GM23338 (cell line): ENCODE measurements at regions not wholly inside any gene's neighbourhood (a gene's known extent, or its start where the extent isn't known, plus 50 kb on each side); places are given as distances from the start of the nearest gene placed in this dataset.

Source experiments
- ATAC-seq: fragments of 200-7000 bp; cut with Tn5 transposase; 3 replicates; pipeline ENCODE4 v1.9.1; 2020
- DNase-seq: peaks from one replicate; pipeline ENCODE4 v3.0.0-alpha.2; 2015; ENCODE audit warnings: low spot score
- H2AFZ ChIP-seq: fragments of 200-600 bp; sonication (generic); 2 replicates; pipeline ENCODE4 v1.8.0; 2016; ENCODE audit warnings: antibody characterized with exemption, mild to moderate bottlenecking, moderate library complexity
- H3F3A ChIP-seq: fragments of 200-600 bp; sonication (generic); replicated peaks from 2 replicates; pipeline ENCODE4 v1.8.0; 2017; ENCODE audit warnings: antibody characterized with exemption, mixed run types, low read depth
- H3K27ac ChIP-seq: fragments of 200-600 bp; sonication (generic); 2 replicates; pipeline ENCODE4 v1.6.1; 2016; ENCODE audit warnings: low read depth
- H3K27me3 ChIP-seq: fragments of 200-600 bp; sonication (generic); 2 replicates; pipeline ENCODE4 v1.8.0; 2016; ENCODE audit warnings: mild to moderate bottlenecking, mixed run types, moderate library complexity; ENCODE audit not compliant: insufficient read depth
- H3K36me3 ChIP-seq: fragments of 200-600 bp; sonication (generic); 2 replicates; pipeline ENCODE4 v1.8.0; 2016; ENCODE audit warnings: mild to moderate bottlenecking; ENCODE audit not compliant: insufficient read depth
- H3K4me1 ChIP-seq: fragments of 200-600 bp; sonication (generic); 2 replicates; pipeline ENCODE4 v1.8.0; 2016; ENCODE audit warnings: mild to moderate bottlenecking, moderate library complexity; ENCODE audit not compliant: insufficient read depth
- H3K4me2 ChIP-seq: fragments of 200-600 bp; sonication (generic); 2 replicates; pipeline ENCODE4 v1.7.1; 2017; ENCODE audit warnings: mixed run types
- H3K4me3 ChIP-seq: fragments of 200-600 bp; sonication (generic); 2 replicates; pipeline ENCODE4 v1.6.1; 2016; ENCODE audit warnings: mixed run types
- H3K79me2 ChIP-seq: fragments of 200-600 bp; sonication (generic); replicated peaks from 2 replicates; pipeline ENCODE4 v1.8.0; 2017; ENCODE audit warnings: mild to moderate bottlenecking; ENCODE audit not compliant: insufficient read depth
- H3K9me2 ChIP-seq: fragments of 200-600 bp; sonication (generic); 2 replicates; pipeline ENCODE4 v1.8.0; 2017; ENCODE audit not compliant: insufficient read depth
- H4K20me1 ChIP-seq: fragments of 200-600 bp; sonication (generic); replicated peaks from 2 replicates; pipeline ENCODE4 v1.8.0; 2017; ENCODE audit warnings: mild to moderate bottlenecking; ENCODE audit not compliant: insufficient read depth
- H3K27ac Mint-ChIP-seq: 2 replicates; pipeline ENCODE4 v1.8.0; 2020; ENCODE audit warnings: inconsistent platforms, mild to moderate bottlenecking, moderate library complexity, mixed read lengths
- H3K27me3 Mint-ChIP-seq: 3 replicates; pipeline ENCODE4 v1.8.0; 2022; ENCODE audit warnings: low read depth, mild to moderate bottlenecking, moderate library complexity, mixed read lengths, inconsistent platforms; ENCODE audit not compliant: insufficient read depth, poor library complexity
- H3K36me3 Mint-ChIP-seq: 3 replicates; pipeline ENCODE4 v1.8.0; 2021; ENCODE audit warnings: low read depth, mild to moderate bottlenecking, inconsistent platforms, moderate library complexity, mixed read lengths
- H3K4me1 Mint-ChIP-seq: 3 replicates; pipeline ENCODE4 v1.8.0; 2020; ENCODE audit warnings: mild to moderate bottlenecking, inconsistent platforms, mixed read lengths
- H3K4me3 Mint-ChIP-seq: 3 replicates; pipeline ENCODE4 v1.8.0; 2021; ENCODE audit warnings: moderate library complexity, mild to moderate bottlenecking, inconsistent platforms, mixed read lengths
- H3K9me3 Mint-ChIP-seq: 3 replicates; pipeline ENCODE4 v1.8.0; 2020; ENCODE audit warnings: moderate library complexity, mild to moderate bottlenecking, inconsistent platforms, mixed read lengths
- CREB1 ChIP-seq: fragments of 250-450 bp; sonication (Bioruptor Pico); IDR thresholded peaks from 2 replicates; pipeline ENCODE4 v1.5.0; 2020; ENCODE audit warnings: low read depth, mild to moderate bottlenecking, moderate library complexity
- CTCF ChIP-seq, 2 experiments: fragments of 200-600 bp in 1 of 2; sonication (generic) in 1 of 2; conservative IDR thresholded peaks; 2 replicates each; pipeline versions ENCODE4 v1.5.1 to v1.6.1; 2016 to 2017; ENCODE audit warnings: antibody characterized with exemption in 2 of 2, low read depth in 2 of 2, mild to moderate bottlenecking in 2 of 2, moderate library complexity in 1 of 2
- ETS1 ChIP-seq: IDR thresholded peaks from 2 replicates; pipeline ENCODE4 v1.6.1; 2016; ENCODE audit warnings: antibody characterized with exemption
- EZH2 ChIP-seq: fragments of 200-600 bp; sonication (generic); IDR thresholded peaks from one replicate; pipeline ENCODE4 v1.8.0; 2017; ENCODE audit warnings: antibody characterized with exemption, mild to moderate bottlenecking, low read depth; ENCODE audit not compliant: unreplicated experiment
- EZH2phosphoT487 ChIP-seq: fragments of 200-600 bp; sonication (generic); IDR thresholded peaks from one replicate; pipeline ENCODE4 v1.8.1; 2018; ENCODE audit warnings: antibody characterized with exemption; ENCODE audit not compliant: unreplicated experiment
- JUNB ChIP-seq: IDR thresholded peaks from one replicate; pipeline ENCODE4 v1.6.1; 2016; ENCODE audit warnings: antibody characterized with exemption; ENCODE audit not compliant: unreplicated experiment
- NANOG ChIP-seq: IDR thresholded peaks from 2 replicates; pipeline ENCODE4 v1.6.1; 2016; ENCODE audit warnings: antibody characterized with exemption, borderline replicate concordance
- POLR2AphosphoS5 ChIP-seq: IDR thresholded peaks from 2 replicates; pipeline ENCODE4 v1.6.1; 2016; ENCODE audit warnings: antibody characterized with exemption, low read depth
- STAT1 ChIP-seq: IDR thresholded peaks from one replicate; pipeline ENCODE4 v1.6.1; 2016; ENCODE audit warnings: antibody characterized with exemption; ENCODE audit not compliant: unreplicated experiment
- ZNF114 ChIP-seq: fragments of 250-450 bp; sonication (Bioruptor Pico); IDR thresholded peaks from 2 replicates; pipeline ENCODE4 v1.5.0; 2020; ENCODE audit warnings: mild to moderate bottlenecking, moderate library complexity
- ZNF331 ChIP-seq: fragments of 250-450 bp; sonication (Bioruptor Pico); IDR thresholded peaks from 2 replicates; pipeline ENCODE4 v1.5.0; 2020; ENCODE audit warnings: low read depth, mild to moderate bottlenecking, moderate library complexity
- ZNF462 ChIP-seq: fragments of 250-450 bp; sonication (Bioruptor Pico); IDR thresholded peaks from 2 replicates; pipeline ENCODE4 v1.5.0; 2020; ENCODE audit warnings: mild to moderate bottlenecking, moderate library complexity
- TF ChIP-seq, protein P1 (sequence below): IDR thresholded peaks from one replicate; pipeline ENCODE4 v1.6.1; 2018; ENCODE audit warnings: antibody characterized with exemption; ENCODE audit not compliant: unreplicated experiment

- TF ChIP-seq EZH2 (no peak), CTCF (conservative IDR thresholded peaks at IDR 0.05; ENCODE audit: low read depth in 2 of 2) (no peak), EZH2phosphoT487 (no peak), ZNF462 (CRISPR knock-in tag) (no peak), JUNB (no peak), STAT1 (no peak), ZNF331 (CRISPR knock-in tag) (no peak), CREB1 (CRISPR knock-in tag) (no peak), ETS1 (no peak), POLR2AphosphoS5 (no peak), NANOG (no peak), ZNF114 (CRISPR knock-in tag) (no peak)
- TF ChIP-seq, protein P1, sequence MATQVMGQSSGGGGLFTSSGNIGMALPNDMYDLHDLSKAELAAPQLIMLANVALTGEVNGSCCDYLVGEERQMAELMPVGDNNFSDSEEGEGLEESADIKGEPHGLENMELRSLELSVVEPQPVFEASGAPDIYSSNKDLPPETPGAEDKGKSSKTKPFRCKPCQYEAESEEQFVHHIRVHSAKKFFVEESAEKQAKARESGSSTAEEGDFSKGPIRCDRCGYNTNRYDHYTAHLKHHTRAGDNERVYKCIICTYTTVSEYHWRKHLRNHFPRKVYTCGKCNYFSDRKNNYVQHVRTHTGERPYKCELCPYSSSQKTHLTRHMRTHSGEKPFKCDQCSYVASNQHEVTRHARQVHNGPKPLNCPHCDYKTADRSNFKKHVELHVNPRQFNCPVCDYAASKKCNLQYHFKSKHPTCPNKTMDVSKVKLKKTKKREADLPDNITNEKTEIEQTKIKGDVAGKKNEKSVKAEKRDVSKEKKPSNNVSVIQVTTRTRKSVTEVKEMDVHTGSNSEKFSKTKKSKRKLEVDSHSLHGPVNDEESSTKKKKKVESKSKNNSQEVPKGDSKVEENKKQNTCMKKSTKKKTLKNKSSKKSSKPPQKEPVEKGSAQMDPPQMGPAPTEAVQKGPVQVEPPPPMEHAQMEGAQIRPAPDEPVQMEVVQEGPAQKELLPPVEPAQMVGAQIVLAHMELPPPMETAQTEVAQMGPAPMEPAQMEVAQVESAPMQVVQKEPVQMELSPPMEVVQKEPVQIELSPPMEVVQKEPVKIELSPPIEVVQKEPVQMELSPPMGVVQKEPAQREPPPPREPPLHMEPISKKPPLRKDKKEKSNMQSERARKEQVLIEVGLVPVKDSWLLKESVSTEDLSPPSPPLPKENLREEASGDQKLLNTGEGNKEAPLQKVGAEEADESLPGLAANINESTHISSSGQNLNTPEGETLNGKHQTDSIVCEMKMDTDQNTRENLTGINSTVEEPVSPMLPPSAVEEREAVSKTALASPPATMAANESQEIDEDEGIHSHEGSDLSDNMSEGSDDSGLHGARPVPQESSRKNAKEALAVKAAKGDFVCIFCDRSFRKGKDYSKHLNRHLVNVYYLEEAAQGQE: no peak
- peaks cover 2% of the 10 kb centered on the region for H3K27me3 Mint-ChIP-seq
- H3K27ac ChIP-seq: no peak overlapping the region
- H3K4me3 Mint-ChIP-seq: no peak overlapping the region
- H3K36me3 Mint-ChIP-seq: no peaks in the 10 kb centered on the region
- H3K9me3 Mint-ChIP-seq: no peaks in the 10 kb centered on the region; the same call in 2 of the 3 replicates
- DNase-seq (no peak), ATAC-seq (no peak)
- H3K4me1 ChIP-seq: peaks cover 43% of the 10 kb centered on the region
- no peak overlapping the region for H2AFZ ChIP-seq
- no peak overlapping the region for H3K27ac Mint-ChIP-seq
- no peak overlapping the region for H3K4me3 ChIP-seq
- no peaks in the 10 kb centered on the region for H3K79me2 ChIP-seq
- H3F3A ChIP-seq: no peaks in the 10 kb centered on the region
- H3K4me2 ChIP-seq: no peak overlapping the region
- H3K36me3 ChIP-seq: no peaks in the 10 kb centered on the region
- H3K4me1 Mint-ChIP-seq: peaks cover 46% of the 10 kb centered on the region
- no peaks in the 10 kb centered on the region for H3K27me3 ChIP-seq
- no peaks in the 10 kb centered on the region for H3K9me2 ChIP-seq
- H4K20me1 ChIP-seq: no peaks in the 10 kb centered on the region
These were observed 1353.0 kb upstream of the C9orf72 start for GRCh38 chr9:28926306-28926705.
